Ishikawa (cell line): ENCODE measurements at regions not wholly inside any gene's neighbourhood (a gene's known extent, or its start where the extent isn't known, plus 50 kb on each side); places are given as distances from the start of the nearest gene placed in this dataset.

Experiments used
- CEBPB ChIP-seq: IDR thresholded peaks from 2 replicates; pipeline ENCODE4 v1.6.1; 2012
- CREB1 ChIP-seq: IDR thresholded peaks from 2 replicates; pipeline ENCODE4 v1.6.1; 2012; ENCODE audit warnings: low read depth
- EGR1 ChIP-seq: IDR thresholded peaks from 2 replicates; pipeline ENCODE4 v1.6.1; 2012
- EP300 ChIP-seq: IDR thresholded peaks from 2 replicates; pipeline ENCODE4 v1.6.1; 2012; ENCODE audit warnings: borderline replicate concordance
- FOXM1 ChIP-seq: IDR thresholded peaks from 2 replicates; pipeline ENCODE4 v1.6.1; 2012; ENCODE audit warnings: low read depth, borderline replicate concordance
- NFIC ChIP-seq: IDR thresholded peaks from 2 replicates; pipeline ENCODE4 v1.6.1; 2012
- RAD21 ChIP-seq: IDR thresholded peaks from 2 replicates; pipeline ENCODE4 v1.6.1; 2012; ENCODE audit warnings: low read depth
- REST ChIP-seq: IDR thresholded peaks from 2 replicates; pipeline ENCODE4 v1.6.1; 2012; ENCODE audit warnings: low read depth, mild to moderate bottlenecking
- TAF1 ChIP-seq: IDR thresholded peaks from 2 replicates; pipeline ENCODE4 v1.6.1; 2012; ENCODE audit warnings: low read depth, mild to moderate bottlenecking
- TCF12 ChIP-seq: IDR thresholded peaks from 2 replicates; pipeline ENCODE4 v1.6.1; 2012; ENCODE audit warnings: low read depth
- TEAD4 ChIP-seq: IDR thresholded peaks from 2 replicates; pipeline ENCODE4 v1.6.1; 2012
- USF1 ChIP-seq: IDR thresholded peaks from 2 replicates; pipeline ENCODE4 v1.6.1; 2012
- YY1 ChIP-seq: IDR thresholded peaks from 2 replicates; pipeline ENCODE4 v1.6.1; 2012; ENCODE audit warnings: low read depth
- ZBTB7A ChIP-seq: IDR thresholded peaks from 2 replicates; pipeline ENCODE4 v1.6.1; 2012; ENCODE audit warnings: low read depth
- TF ChIP-seq, protein P1 (sequence below): IDR thresholded peaks from 2 replicates; pipeline ENCODE4 v1.6.1; 2012

DNA sequence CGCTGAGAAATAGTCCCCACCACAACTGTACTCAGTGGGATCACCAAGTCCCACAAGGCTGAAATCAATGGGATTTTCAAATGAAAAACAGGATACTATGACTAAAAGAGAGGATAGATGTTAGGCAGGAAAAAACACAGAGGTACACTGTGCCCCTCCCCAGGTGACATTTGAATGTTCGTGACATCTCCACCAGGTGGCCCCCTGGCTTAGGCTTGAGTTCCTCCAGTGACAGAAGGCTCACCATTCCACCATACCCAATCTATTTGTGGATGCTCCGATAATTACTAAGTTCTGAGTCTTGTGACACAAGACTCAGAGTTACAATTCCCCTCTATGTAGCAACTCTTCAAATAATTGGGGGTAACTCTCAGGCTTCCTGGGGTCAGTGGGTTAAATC is 77.5 kb upstream of the KCNMA1 start:
- TF ChIP-seq RAD21 (peak; percentile 71), USF1 (no peak)

GRCh38 chr10:77713521-77714280 is 76.1 kb upstream of the KCNMA1 start:
- no peak for TF ChIP-seq NFIC
- TF ChIP-seq TEAD4: no peak

GRCh38 chr10:77712207-77712606 is 74.6 kb upstream of the KCNMA1 start:
- TF ChIP-seq EGR1 (no peak), TEAD4 (no peak), TAF1 (no peak), NFIC (no peak), ZBTB7A (no peak), REST (no peak), TCF12 (no peak; the same call in 1 of the 2 replicates), USF1 (no peak), FOXM1 (no peak), RAD21 (no peak), YY1 (no peak), CEBPB (no peak)
- TF ChIP-seq, protein P1, sequence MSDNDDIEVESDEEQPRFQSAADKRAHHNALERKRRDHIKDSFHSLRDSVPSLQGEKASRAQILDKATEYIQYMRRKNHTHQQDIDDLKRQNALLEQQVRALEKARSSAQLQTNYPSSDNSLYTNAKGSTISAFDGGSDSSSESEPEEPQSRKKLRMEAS: no peak

GRCh38 chr10:77711683-77712049 is 74.1 kb upstream of the KCNMA1 start:
- TF ChIP-seq, protein P1: no peak
- TF ChIP-seq EGR1: no peak
- TF ChIP-seq CREB1: no peak

GRCh38 chr10:77710759-77711682 is 73.4 kb upstream of the KCNMA1 start:
- TF ChIP-seq NFIC (no peak), TCF12 (no peak), REST (no peak), USF1 (no peak), RAD21 (peak; percentile 89), FOXM1 (no peak), EP300 (no peak), TEAD4 (0 out of 2 replicates have a peak, but pooled peaks have one; percentile 10), EGR1 (no peak), CREB1 (no peak), ZBTB7A (no peak), TAF1 (no peak), YY1 (no peak), CEBPB (no peak)
- TF ChIP-seq, protein P1: peak; percentile 50; the same call in 1 of the 2 replicates
